Esophagus muscularis mucosa (tissue), 4 donors: ENCODE measurements at regions not wholly inside any gene's neighbourhood (a gene's known extent, or its start where the extent isn't known, plus 50 kb on each side); places are given as distances from the start of the nearest gene placed in this dataset.

Experiments used
- CTCF ChIP-seq, 3 experiments: fragments of 200-600 bp in 2 of 3; fragments of 450-650 bp in 1 of 3; sonication (generic) in 2 of 3; IDR thresholded peaks; one replicate each; pipeline ENCODE4 v1.5.1; 2017 to 2019; ENCODE audit warnings: antibody characterized with exemption in 3 of 3, mild to moderate bottlenecking in 2 of 3, moderate library complexity in 1 of 3
- EP300 ChIP-seq: sonication (generic); formaldehyde crosslinking; IDR thresholded peaks from one replicate; pipeline ENCODE4 v1.6.1; 2017; ENCODE audit warnings: antibody characterized with exemption
- POLR2A ChIP-seq: fragments of 450-650 bp; IDR thresholded peaks from one replicate; pipeline ENCODE4 v1.6.1; 2017; ENCODE audit warnings: antibody characterized with exemption, moderate library complexity, mild to moderate bottlenecking, low read depth
- POLR2AphosphoS5 ChIP-seq, 2 donors: sonication (generic); formaldehyde crosslinking; IDR thresholded peaks; one replicate each; pipeline ENCODE4 v1.6.1; 2017; ENCODE audit warnings: antibody characterized with exemption in 2 of 2

GRCh38 chr11:116263770-116264169 lies 509.0 kb downstream of the BUD13 start:
- TF ChIP-seq POLR2A = no peak
- TF ChIP-seq CTCF (IDR thresholded peaks at IDR 0.05) = no peak
- TF ChIP-seq POLR2AphosphoS5 (IDR thresholded peaks at IDR 0.05) = no peak
- TF ChIP-seq EP300 = no peak
